NCI-H526 (cell line): ENCODE measurements at regions not wholly inside any gene's neighbourhood (a gene's known extent, or its start where the extent isn't known, plus 50 kb on each side); places are given as distances from the start of the nearest gene placed in this dataset.

Experiments
- DNase-seq, 2 experiments: peaks; one replicate each; lab custom pipeline; 2025; lab: John Stamatoyannopoulos, UW

- no peak for DNase-seq
Measured at GRCh38 chr5:60374409-60374808, 325.6 kb downstream of the DEPDC1B start.

- no peak for DNase-seq
Measured at GRCh38 chr5:60372786-60373185, 327.2 kb downstream of the DEPDC1B start.

DNA sequence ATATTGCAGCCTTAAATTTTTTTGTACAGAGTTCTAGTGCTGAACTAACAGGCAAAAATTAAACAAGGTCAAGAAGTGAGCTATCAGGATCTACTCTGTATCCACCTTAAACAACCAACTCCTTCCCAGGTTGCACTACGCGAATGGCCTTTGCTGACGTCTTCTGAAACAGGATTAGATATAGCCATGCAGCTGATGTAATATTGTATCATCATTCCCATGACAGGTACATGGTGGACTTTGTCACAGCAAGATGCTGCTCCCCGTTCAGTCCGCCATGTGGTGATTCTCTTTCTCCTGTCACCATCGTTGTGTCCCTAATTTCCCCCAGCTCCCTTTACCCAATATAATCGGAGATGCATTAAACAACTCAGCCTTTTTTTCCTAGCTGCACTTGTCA, 328.9 kb downstream of the DEPDC1B start:
- no peak for DNase-seq

DNA sequence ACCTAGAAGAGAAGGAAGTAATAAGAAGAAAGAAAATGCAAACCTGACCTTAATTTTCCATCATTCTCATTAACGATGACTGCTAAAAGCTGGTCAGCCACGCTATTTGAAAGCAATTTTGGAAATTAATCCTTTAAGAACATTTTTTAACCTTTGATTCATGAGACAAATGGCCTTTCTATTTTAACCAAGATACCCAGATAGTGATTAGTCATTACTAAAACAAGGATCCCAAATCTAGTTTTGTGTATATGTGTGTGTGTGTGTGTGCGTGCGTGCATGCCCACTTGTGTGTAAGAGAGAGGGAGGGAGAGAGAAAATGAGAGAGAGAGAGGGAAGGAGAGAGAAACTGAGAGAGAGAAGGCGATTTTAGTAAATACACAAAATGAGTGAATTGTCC, 329.5 kb downstream of the DEPDC1B start:
- DNase-seq = no peak

DNA sequence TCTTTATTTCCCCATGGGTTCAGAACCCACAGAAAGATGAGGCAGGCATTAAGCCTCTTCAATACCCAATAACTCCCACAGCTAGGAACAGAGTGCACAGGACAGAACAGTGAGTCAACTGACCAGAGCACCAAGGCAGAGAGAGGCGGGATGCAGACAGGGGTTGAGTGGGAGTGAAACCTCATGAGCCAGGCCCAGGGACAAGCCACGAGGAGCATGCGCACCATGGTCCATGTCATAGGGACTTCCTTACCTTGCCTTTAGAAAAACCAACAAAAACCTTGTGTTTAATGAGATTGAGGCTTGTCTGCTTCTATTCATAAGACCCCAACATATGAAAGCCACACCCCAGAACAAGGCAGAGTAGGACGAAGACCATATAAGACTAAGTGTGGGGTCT, 330.6 kb downstream of the DEPDC1B start:
- no peak for DNase-seq

DNA sequence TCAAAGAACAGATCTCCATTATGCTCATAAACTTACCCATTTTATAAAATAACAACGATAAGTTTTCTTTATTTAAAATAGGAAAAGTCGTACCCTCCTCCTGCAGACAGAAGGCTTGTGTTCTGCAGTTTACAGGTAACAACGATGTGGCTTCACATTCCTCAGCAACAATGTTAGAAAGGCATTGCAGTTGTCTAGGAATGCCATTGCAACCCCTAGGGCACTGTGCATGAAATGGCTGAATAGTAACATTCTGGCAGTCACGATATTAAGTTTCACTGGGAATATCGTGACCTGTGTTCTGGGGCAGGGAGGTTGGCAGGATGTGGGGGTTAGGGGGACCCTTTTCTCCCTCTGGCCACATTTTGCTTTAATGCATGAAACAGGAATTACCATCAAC, 331.9 kb downstream of the DEPDC1B start:
- DNase-seq = no peak

- DNase-seq = no peak
Measured at GRCh38 chr5:60366489-60366888, 333.5 kb downstream of the DEPDC1B start.

GRCh38 chr5:60365001-60365400, 335.0 kb downstream of the DEPDC1B start:
- no peak for DNase-seq

DNA sequence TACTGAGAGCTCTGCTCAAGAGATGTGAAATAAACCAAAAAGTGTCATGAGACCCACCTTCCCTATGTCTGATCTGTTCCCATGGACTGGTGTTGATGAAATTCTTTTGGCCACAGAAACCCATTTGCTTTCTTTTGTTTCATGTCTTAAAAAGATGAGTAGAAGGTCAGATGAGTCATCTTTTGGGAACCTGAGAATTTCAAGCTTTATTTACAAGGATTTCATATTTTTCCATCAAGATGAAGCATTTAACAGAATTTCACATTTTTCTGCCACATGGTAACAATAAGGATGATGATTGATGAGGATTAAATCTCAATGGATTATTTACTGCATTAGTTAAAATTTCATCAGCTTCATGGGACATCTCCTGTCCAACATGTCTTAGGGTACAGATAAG, 337.8 kb downstream of the DEPDC1B start:
- DNase-seq = no peak

DNA sequence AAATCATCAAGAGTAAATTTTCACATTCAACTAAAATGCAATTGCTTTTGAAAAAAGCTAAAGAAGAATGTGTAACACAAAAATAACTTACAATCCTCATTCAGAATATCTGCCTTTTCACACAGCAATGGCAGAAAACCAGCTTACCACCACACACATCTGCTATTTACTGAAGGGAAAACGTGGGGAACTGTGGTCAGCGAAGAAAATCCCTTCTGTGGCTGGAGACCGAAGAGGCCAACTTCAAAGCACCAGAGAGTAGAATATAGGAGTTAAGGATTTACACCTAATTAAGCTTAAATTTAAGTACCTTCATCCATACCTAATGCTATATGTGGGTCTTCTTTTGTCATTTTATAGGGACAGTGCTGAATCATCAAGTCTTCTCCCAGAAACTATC, 339.6 kb downstream of the DEPDC1B start:
- no peak for DNase-seq

DNA sequence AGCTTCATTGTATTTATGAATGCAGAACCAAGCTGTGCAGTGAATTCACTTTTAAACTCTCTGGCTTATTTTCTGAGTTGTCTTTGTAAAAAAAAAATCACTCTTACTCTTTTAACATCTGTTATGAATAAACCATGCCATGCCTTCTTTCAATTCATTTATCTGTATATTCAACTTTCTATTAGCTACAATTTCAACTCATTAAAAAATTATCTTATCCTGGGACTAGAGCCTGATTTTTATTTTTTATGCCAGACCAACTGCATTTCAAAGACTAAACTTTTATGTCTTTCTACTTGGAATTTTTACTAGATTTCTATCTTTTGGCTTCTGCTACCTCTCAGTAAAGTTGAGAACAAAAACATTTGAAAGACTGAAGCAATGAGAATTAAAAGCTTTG, 342.7 kb downstream of the DEPDC1B start:
- DNase-seq = no peak

GRCh38 chr5:60356745-60357144, 343.2 kb downstream of the DEPDC1B start:
- no peak for DNase-seq

DNA sequence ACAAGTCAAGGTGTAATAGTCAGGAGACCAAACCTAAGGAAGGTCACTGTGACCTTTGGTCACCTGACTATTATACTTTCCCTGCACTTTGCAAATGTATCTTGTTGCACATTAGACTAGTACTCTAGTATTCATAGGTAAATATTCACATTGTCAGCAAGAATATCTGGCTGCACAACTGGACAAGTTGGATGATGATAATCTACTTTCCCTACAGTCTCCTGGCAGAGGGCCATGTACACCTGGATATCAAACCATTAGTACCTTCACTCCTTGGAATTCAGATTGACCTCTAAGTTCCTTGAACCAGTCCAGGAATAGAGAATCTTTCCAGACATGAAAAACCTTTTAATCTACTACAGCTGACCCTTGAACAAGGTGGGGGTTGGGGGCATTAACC, 344.8 kb downstream of the DEPDC1B start:
- DNase-seq = no peak

DNA sequence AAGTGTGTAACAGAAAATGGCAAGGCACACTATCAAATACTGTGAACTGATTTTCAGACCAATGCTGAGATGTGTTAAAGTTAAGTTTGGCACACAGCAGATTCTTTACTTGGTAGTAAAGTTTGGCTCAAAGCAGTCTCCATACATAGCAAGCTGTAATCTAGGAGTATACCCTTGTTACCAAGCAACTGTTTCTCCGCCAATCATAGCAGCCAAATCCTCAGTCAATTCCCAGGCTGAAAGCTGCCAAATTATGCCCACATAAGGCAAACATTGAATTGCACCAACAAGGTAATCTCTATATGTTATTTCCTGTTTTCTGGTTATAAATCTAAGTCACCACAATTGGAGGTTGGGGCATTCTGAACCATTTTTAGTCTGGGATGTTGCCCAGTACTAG, 345.7 kb downstream of the DEPDC1B start:
- DNase-seq = no peak

DNA sequence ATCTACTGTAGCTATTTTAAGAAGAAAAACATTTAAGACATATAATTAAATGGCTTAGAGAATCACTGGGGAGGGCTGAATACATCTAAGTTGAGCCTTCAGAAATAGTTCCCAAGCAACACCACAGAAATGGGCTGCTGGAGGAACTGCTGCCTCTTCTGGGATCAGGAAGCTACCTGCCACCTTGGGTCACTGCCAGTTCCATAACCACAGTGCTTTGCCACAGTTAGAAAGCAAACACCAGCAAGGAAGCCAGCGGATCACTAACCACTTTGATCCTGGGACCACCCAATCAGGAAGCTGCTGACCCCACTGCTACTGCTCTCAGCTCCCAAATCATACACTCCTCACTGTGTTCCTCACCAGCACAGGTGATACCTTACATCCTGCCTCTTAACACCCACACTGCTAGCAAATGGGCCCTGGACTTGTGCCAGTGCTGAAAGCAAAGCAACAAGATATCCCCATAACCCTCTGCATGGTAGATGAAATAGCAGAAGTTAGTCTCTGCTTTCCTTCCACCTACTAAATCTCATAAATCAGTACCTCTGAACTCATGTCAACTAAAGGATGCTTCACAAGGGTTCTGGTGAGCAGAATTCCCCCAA, 346.9 kb downstream of the DEPDC1B start:
- no peak for DNase-seq

GRCh38 chr5:60350794-60351193, 349.2 kb downstream of the DEPDC1B start:
- no peak for DNase-seq

DNA sequence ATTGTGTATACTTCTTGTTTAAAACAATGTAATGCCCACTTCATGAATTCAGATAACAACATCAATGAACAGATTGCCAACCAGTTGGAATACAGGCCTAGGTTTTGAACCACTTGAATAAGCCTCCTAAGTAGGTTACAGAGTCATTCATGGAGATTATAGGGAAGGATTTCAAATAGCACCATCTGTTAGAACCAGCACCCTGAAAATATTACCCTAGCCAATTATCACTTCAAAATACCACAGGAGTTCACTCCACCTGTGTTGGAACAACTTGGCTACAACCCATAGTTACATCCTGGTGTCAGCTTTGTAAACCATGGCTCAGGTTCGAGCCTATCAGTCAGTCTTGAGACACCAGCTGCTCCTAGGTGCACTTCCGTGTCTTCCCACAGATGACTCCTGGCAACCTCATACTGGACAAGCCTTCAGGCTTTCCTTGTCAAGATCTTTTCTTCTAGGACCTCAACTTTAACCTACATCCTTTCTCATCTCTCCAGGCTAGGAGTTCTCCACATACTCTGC, 350.0 kb downstream of the DEPDC1B start:
- no peak for DNase-seq

GRCh38 chr5:60346393-60346792, 353.6 kb downstream of the DEPDC1B start:
- no peak for DNase-seq

GRCh38 chr5:60343102-60343501, 356.9 kb downstream of the DEPDC1B start:
- no peak for DNase-seq

- DNase-seq = no peak
Measured at GRCh38 chr5:60340965-60341471, 358.9 kb downstream of the DEPDC1B start.

DNA sequence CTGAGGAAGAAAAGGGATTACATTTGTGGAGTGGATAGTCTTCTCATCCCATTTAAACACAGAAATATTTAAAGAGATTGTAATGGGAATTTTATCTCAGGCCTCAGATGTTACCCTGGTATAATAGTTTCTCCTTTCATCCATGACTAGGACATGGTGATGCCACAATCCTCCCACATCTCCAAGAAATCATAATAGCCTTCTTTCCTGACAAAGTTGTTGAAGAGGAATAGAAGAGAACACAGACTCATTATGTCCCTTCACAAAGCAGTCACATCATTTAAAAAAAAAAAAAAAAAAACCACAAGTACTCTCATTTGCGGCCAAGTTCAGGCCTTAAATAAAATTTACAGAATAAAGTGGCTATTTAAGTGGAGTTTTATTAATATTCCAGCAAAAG, 359.6 kb downstream of the DEPDC1B start:
- DNase-seq = no peak

GRCh38 chr5:60339691-60340201, 360.2 kb downstream of the DEPDC1B start:
- DNase-seq = no peak

GRCh38 chr5:60338846-60339245, 361.1 kb downstream of the DEPDC1B start:
- DNase-seq = no peak

GRCh38 chr5:60336491-60336890, 363.5 kb downstream of the DEPDC1B start:
- DNase-seq = no peak
